ENCODE measurements at regions not wholly inside any gene's neighbourhood (a gene's known extent, or its start where the extent isn't known, plus 50 kb on each side); places are given as distances from the start of the nearest gene placed in this dataset.

DNA sequence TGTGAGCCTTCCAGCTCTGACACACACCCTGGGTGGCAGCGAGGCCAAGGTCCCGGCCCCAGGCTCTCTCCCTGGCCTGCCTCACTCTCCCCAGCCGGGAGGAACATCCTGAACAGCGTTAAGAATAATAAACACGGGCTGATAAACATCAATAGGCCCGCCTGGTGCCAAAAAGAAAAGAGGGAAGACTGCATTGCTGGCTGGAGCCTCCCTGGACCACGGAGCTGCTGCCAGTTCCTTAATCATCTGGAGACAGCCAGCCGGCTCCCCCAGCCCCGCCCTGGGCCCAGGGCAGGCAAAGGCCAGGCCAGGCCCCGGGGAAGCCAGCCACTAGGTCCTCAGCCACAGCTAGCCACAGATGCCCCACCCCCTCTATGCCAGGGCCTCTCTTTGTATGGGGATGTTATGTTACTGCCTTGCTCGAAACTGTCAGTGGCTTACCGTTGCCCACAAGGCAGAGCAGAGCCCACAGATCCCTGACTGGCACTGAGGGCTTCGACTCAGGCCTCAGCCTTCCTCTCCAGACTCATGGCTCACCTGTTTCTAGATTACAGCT, 293.7 kb downstream of the DYSF start:
- no peak for TF ChIP-seq TBL1XR1 (IDR thresholded peaks at IDR 0.05; ENCODE audit: borderline replicate concordance, low read length, partially characterized antibody)
- no peak for TF ChIP-seq KLF15 (CRISPR knock-in tag; IDR thresholded peaks at IDR 0.05; ENCODE audit: borderline replicate concordance)
- no peak for TF ChIP-seq ATF3 (CRISPR knock-in tag; IDR thresholded peaks at IDR 0.05)

Measured in HepG2 (cell line).